ENCODE measurements at regions not wholly inside any gene's neighbourhood (a gene's known extent, or its start where the extent isn't known, plus 50 kb on each side); places are given as distances from the start of the nearest gene placed in this dataset.

GRCh38 chr19:31498781-31499180 is 149.5 kb upstream of the TSHZ3 start:
- ATAC-seq (ENCODE audit: insufficient read depth, low FRiP score) (no peak), DNase-seq (no peak)
- Histone ChIP-seq H3K9me3 (ENCODE audit: control insufficient read depth in 4 of 4, insufficient read depth in 3 of 4, low read length in 3 of 4) (no peaks in the 10 kb centered on the region), H3K36me3 (ENCODE audit: control insufficient read depth in 4 of 4, insufficient read depth in 4 of 4, low read length in 4 of 4) (no peaks in the 10 kb centered on the region), H3K4me3 (no peak overlapping the region), H3K4me1 (ENCODE audit: control insufficient read depth in 5 of 5, insufficient read depth in 5 of 5, low read length in 5 of 5) (no peaks in the 10 kb centered on the region), H3K27me3 (ENCODE audit: control insufficient read depth in 3 of 3, insufficient read depth in 3 of 3, low read length in 2 of 3) (no peaks in the 10 kb centered on the region), H3K27ac (ENCODE audit: low read depth in 1 of 2, low read length in 1 of 2) (no peak overlapping the region), H3K9ac (ENCODE audit: insufficient read depth in 1 of 2, low read length in 2 of 2) (no peak overlapping the region)
- 89 to 96% methylated on average over 3 of the region's 3 CpGs for WGBS, 2 donors
- no peak for TF ChIP-seq CTCF (IDR thresholded peaks at IDR 0.05; ENCODE audit: control extremely low read depth, extremely low read depth)

GRCh38 chr19:31499281-31500196 is 150.3 kb upstream of the TSHZ3 start:
- no peaks in the 10 kb centered on the region for H3K27me3 ChIP-seq (ENCODE audit: control insufficient read depth in 3 of 3, insufficient read depth in 3 of 3, low read length in 2 of 3)
- DNase-seq (no peak), ATAC-seq (ENCODE audit: insufficient read depth, low FRiP score) (no peak)
- H3K4me3 ChIP-seq, result no peak overlapping the region
- TF ChIP-seq CTCF (IDR thresholded peaks at IDR 0.05; ENCODE audit: control extremely low read depth, extremely low read depth), result no peak
- H3K4me1 ChIP-seq (ENCODE audit: control insufficient read depth in 5 of 5, insufficient read depth in 5 of 5, low read length in 5 of 5), result no peaks in the 10 kb centered on the region
- no peaks in the 10 kb centered on the region for H3K36me3 ChIP-seq (ENCODE audit: control insufficient read depth in 4 of 4, insufficient read depth in 4 of 4, low read length in 4 of 4)
- H3K9me3 ChIP-seq (ENCODE audit: control insufficient read depth in 4 of 4, insufficient read depth in 3 of 4, low read length in 3 of 4), result no peaks in the 10 kb centered on the region
- H3K27ac ChIP-seq (ENCODE audit: low read depth in 1 of 2, low read length in 1 of 2), result no peak overlapping the region
- no peak overlapping the region for H3K9ac ChIP-seq (ENCODE audit: insufficient read depth in 1 of 2, low read length in 2 of 2)
- WGBS, 2 donors, result 86 to 89% methylated on average over 8 of the region's 8 CpGs

GRCh38 chr19:31500197-31500830 is 151.1 kb upstream of the TSHZ3 start:
- H3K36me3 ChIP-seq (ENCODE audit: control insufficient read depth in 4 of 4, insufficient read depth in 4 of 4, low read length in 4 of 4), result no peaks in the 10 kb centered on the region
- H3K27ac ChIP-seq (ENCODE audit: low read depth in 1 of 2, low read length in 1 of 2), result no peak overlapping the region
- WGBS, 2 donors, result 39 to 61% methylated on average over 8 of the region's 8 CpGs
- ATAC-seq (ENCODE audit: insufficient read depth, low FRiP score) (no peak), DNase-seq (no peak)
- no peaks in the 10 kb centered on the region for H3K4me1 ChIP-seq (ENCODE audit: control insufficient read depth in 5 of 5, insufficient read depth in 5 of 5, low read length in 5 of 5)
- no peak for TF ChIP-seq CTCF (IDR thresholded peaks at IDR 0.05; ENCODE audit: control extremely low read depth, extremely low read depth)
- no peak overlapping the region for H3K9ac ChIP-seq (ENCODE audit: insufficient read depth in 1 of 2, low read length in 2 of 2)
- no peaks in the 10 kb centered on the region for H3K27me3 ChIP-seq (ENCODE audit: control insufficient read depth in 3 of 3, insufficient read depth in 3 of 3, low read length in 2 of 3)
- H3K9me3 ChIP-seq (ENCODE audit: control insufficient read depth in 4 of 4, insufficient read depth in 3 of 4, low read length in 3 of 4), result no peaks in the 10 kb centered on the region
- no peak overlapping the region for H3K4me3 ChIP-seq

All from lung (tissue), 11 donors.